ENCODE measurements at regions not wholly inside any gene's neighbourhood (a gene's known extent, or its start where the extent isn't known, plus 50 kb on each side); places are given as distances from the start of the nearest gene placed in this dataset.

GRCh38 chr12:107331912-107332311 lies 238.6 kb upstream of the CRY1 start:
- TF ChIP-seq REST (IDR thresholded peaks at IDR 0.05; ENCODE audit: insufficient read depth in 1 of 2, low read depth in 2 of 2, low read length in 2 of 2) (no peak), POLR2AphosphoS5 (IDR thresholded peaks at IDR 0.05; ENCODE audit: low read depth, low read length) (no peak)

- TF ChIP-seq FOXP2 (optimal IDR thresholded peaks at IDR 0.05; ENCODE audit: borderline replicate concordance, extremely low read depth, extremely low read length, insufficient read depth) (no peak), SIN3A (IDR thresholded peaks at IDR 0.05; ENCODE audit: borderline replicate concordance, insufficient read depth, low read length) (no peak), TAF1 (IDR thresholded peaks at IDR 0.05; ENCODE audit: borderline replicate concordance, insufficient read depth, low read length) (no peak), REST (IDR thresholded peaks at IDR 0.05; ENCODE audit: insufficient read depth in 1 of 2, low read depth in 2 of 2, low read length in 2 of 2) (no peak), POLR2AphosphoS5 (IDR thresholded peaks at IDR 0.05; ENCODE audit: low read depth, low read length) (no peak)
Observed at GRCh38 chr12:107332743-107333142, 239.4 kb upstream of the CRY1 start.

GRCh38 chr12:107335802-107336570 lies 242.6 kb upstream of the CRY1 start:
- TF ChIP-seq SIN3A (IDR thresholded peaks at IDR 0.05; ENCODE audit: borderline replicate concordance, insufficient read depth, low read length) (no peak), REST (IDR thresholded peaks at IDR 0.05; ENCODE audit: insufficient read depth in 1 of 2, low read depth in 2 of 2, low read length in 2 of 2) (no peak), FOXP2 (optimal IDR thresholded peaks at IDR 0.05; ENCODE audit: borderline replicate concordance, extremely low read depth, extremely low read length, insufficient read depth) (no peak), TAF1 (IDR thresholded peaks at IDR 0.05; ENCODE audit: borderline replicate concordance, insufficient read depth, low read length) (no peak), POLR2AphosphoS5 (IDR thresholded peaks at IDR 0.05; ENCODE audit: low read depth, low read length) (no peak)

GRCh38 chr12:107336695-107337094 lies 243.3 kb upstream of the CRY1 start:
- TF ChIP-seq REST (IDR thresholded peaks at IDR 0.05; ENCODE audit: insufficient read depth in 1 of 2, low read depth in 2 of 2, low read length in 2 of 2): no peak
- no peak for TF ChIP-seq SIN3A (IDR thresholded peaks at IDR 0.05; ENCODE audit: borderline replicate concordance, insufficient read depth, low read length)
- TF ChIP-seq POLR2AphosphoS5 (IDR thresholded peaks at IDR 0.05; ENCODE audit: low read depth, low read length): no peak
- no peak for TF ChIP-seq FOXP2 (optimal IDR thresholded peaks at IDR 0.05; ENCODE audit: borderline replicate concordance, extremely low read depth, extremely low read length, insufficient read depth)
- no peak for TF ChIP-seq TAF1 (IDR thresholded peaks at IDR 0.05; ENCODE audit: borderline replicate concordance, insufficient read depth, low read length)
